ENCODE measurements at regions not wholly inside any gene's neighbourhood (a gene's known extent, or its start where the extent isn't known, plus 50 kb on each side); places are given as distances from the start of the nearest gene placed in this dataset.

GRCh38 chr12:94721173-94721572, 70.8 kb upstream of the TMCC3 start:
- no peak for TF ChIP-seq EZH2 (IDR thresholded peaks at IDR 0.05; ENCODE audit: borderline replicate concordance, low read depth, low read length, poor library complexity, severe bottlenecking)
- TF ChIP-seq CTCF (conservative IDR thresholded peaks at IDR 0.05; ENCODE audit: low read depth, low read length): no peak

Data from A673 (cell line).